ENCODE measurements at regions not wholly inside any gene's neighbourhood (a gene's known extent, or its start where the extent isn't known, plus 50 kb on each side); places are given as distances from the start of the nearest gene placed in this dataset.

- TF ChIP-seq REST (IDR thresholded peaks at IDR 0.05; ENCODE audit: insufficient read depth in 1 of 2, low read depth in 2 of 2, low read length in 2 of 2): no peak
- no peak for TF ChIP-seq POLR2AphosphoS5 (IDR thresholded peaks at IDR 0.05; ENCODE audit: low read depth, low read length)
- no peak for TF ChIP-seq SIN3A (IDR thresholded peaks at IDR 0.05; ENCODE audit: borderline replicate concordance, insufficient read depth, low read length)
Observed at GRCh38 chr4:81833576-81833975, 361.9 kb upstream of the RASGEF1B start.
